Activated B cell treated with CpG ODN at 0.5 μM for 24 hours (primary cell): ENCODE measurements at regions not wholly inside any gene's neighbourhood (a gene's known extent, or its start where the extent isn't known, plus 50 kb on each side); places are given as distances from the start of the nearest gene placed in this dataset.

ENCODE experiments used
- ATAC-seq: fragments of 200-7000 bp; cut with Tn5 transposase; one replicate; pipeline ENCODE4 v1.10.0; 2021; ENCODE audit warnings: low read depth, mild to moderate bottlenecking, moderate library complexity
- CTCF ChIA-PET: fragments of 350-600 bp; sonication (Branson Sonifier 250); formaldehyde crosslinking; loops from one replicate; lab custom pipeline; 2021; ENCODE audit warnings: antibody characterized with exemption; lab: Charles Lee
- POLR2A ChIA-PET: fragments of 350-600 bp; sonication (Branson Sonifier 250); formaldehyde crosslinking; loops from one replicate; lab custom pipeline; 2021; ENCODE audit warnings: antibody characterized with exemption; lab: Charles Lee
- DNase-seq: peaks from one replicate; pipeline ENCODE4 v3.0.0; 2022
- H3K27ac Mint-ChIP-seq: one replicate; pipeline ENCODE4 v1.8.0; 2020; ENCODE audit warnings: mixed read lengths
- H3K27me3 Mint-ChIP-seq: one replicate; pipeline ENCODE4 v1.8.0; 2021; ENCODE audit warnings: mixed read lengths
- H3K36me3 Mint-ChIP-seq: one replicate; pipeline ENCODE4 v1.8.0; 2021; ENCODE audit warnings: low read depth, mixed read lengths
- H3K4me1 Mint-ChIP-seq: one replicate; pipeline ENCODE4 v1.8.0; 2021; ENCODE audit warnings: mixed read lengths
- H3K4me3 Mint-ChIP-seq: one replicate; pipeline ENCODE4 v1.8.0; 2020; ENCODE audit warnings: mild to moderate bottlenecking, mixed read lengths
- H3K9me3 Mint-ChIP-seq: one replicate; pipeline ENCODE4 v1.8.0; 2020; ENCODE audit warnings: mixed read lengths
- intact Hi-C: fragments of 100-400 bp; cut with micrococcal nuclease; formaldehyde crosslinking; loops from one replicate; pipeline ENCODE4 v1.15.1; 2024
- TF ChIP-seq, protein P1 (sequence below): fragments of 200-600 bp; IDR thresholded peaks from one replicate; pipeline ENCODE4 v1.8.0; 2022; ENCODE audit warnings: antibody characterized with exemption, mild to moderate bottlenecking

DNA sequence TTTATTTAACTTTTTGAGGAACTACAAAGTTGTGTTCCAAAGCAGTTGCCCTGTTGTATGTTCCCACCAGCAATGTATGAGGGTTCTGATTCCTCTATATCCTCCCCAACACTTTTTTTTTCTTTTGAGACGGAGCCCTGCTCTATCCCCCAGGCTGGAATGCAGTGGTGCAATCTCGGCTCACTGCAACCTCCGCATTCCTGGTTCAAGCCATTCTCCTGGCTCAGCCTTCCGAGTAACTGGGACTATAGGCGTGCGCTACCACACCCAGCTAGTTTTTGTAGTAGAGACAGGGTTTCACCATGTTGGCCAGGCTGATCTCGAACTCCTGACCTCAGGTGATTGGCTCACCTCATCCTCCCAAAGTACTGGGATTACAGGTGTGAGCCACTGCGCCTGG, 60.4 kb upstream of the ENAH start:
- H3K9me3 Mint-ChIP-seq: no peaks in the 10 kb centered on the region
- TF ChIP-seq, protein P1, sequence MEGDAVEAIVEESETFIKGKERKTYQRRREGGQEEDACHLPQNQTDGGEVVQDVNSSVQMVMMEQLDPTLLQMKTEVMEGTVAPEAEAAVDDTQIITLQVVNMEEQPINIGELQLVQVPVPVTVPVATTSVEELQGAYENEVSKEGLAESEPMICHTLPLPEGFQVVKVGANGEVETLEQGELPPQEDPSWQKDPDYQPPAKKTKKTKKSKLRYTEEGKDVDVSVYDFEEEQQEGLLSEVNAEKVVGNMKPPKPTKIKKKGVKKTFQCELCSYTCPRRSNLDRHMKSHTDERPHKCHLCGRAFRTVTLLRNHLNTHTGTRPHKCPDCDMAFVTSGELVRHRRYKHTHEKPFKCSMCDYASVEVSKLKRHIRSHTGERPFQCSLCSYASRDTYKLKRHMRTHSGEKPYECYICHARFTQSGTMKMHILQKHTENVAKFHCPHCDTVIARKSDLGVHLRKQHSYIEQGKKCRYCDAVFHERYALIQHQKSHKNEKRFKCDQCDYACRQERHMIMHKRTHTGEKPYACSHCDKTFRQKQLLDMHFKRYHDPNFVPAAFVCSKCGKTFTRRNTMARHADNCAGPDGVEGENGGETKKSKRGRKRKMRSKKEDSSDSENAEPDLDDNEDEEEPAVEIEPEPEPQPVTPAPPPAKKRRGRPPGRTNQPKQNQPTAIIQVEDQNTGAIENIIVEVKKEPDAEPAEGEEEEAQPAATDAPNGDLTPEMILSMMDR: no peak
- no peak overlapping the region for H3K4me3 Mint-ChIP-seq
- H3K27me3 Mint-ChIP-seq: no peaks in the 10 kb centered on the region
- no peak for DNase-seq
- no peak overlapping the region for H3K27ac Mint-ChIP-seq
- ChIA-PET CTCF (no interaction called here), POLR2A (interaction anchor here (0.7 kb wide), 1 partner anchor 887 kb away, joined by 5 read pairs; no protein-coding TSS in a partner anchor)
- intact Hi-C loops: no loop called here
- H3K36me3 Mint-ChIP-seq: no peaks in the 10 kb centered on the region
- no peak for ATAC-seq
- no peaks in the 10 kb centered on the region for H3K4me1 Mint-ChIP-seq

DNA sequence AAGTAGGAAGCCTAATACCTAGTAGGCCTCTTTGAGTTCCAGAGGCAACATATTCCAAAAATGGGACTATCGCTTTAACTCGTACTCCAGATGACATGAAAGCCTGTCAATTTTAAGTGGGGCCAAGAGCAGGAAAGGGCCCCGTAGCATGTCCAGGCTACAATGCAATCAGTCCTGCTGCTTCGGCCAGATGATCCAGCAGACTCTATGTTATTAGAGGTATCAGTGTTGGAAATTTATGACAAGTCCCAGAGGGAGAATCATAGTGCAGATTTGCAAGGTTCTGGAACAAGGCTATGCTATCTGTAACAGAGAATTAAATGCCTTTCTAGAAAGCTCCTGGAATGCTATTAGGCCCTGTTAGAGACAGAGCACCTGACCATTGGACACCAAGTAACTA, 56.7 kb upstream of the SRP9 start:
- H3K27ac Mint-ChIP-seq: no peak overlapping the region
- H3K27me3 Mint-ChIP-seq: no peaks in the 10 kb centered on the region
- no peaks in the 10 kb centered on the region for H3K4me1 Mint-ChIP-seq
- no peak overlapping the region for H3K4me3 Mint-ChIP-seq
- DNase-seq: no peak
- no peaks in the 10 kb centered on the region for H3K9me3 Mint-ChIP-seq
- ATAC-seq: no peak
- ChIA-PET CTCF (no interaction called here), POLR2A (no interaction called here)
- no peaks in the 10 kb centered on the region for H3K36me3 Mint-ChIP-seq
- intact Hi-C loops: no loop called here
- TF ChIP-seq, protein P1: no peak

DNA sequence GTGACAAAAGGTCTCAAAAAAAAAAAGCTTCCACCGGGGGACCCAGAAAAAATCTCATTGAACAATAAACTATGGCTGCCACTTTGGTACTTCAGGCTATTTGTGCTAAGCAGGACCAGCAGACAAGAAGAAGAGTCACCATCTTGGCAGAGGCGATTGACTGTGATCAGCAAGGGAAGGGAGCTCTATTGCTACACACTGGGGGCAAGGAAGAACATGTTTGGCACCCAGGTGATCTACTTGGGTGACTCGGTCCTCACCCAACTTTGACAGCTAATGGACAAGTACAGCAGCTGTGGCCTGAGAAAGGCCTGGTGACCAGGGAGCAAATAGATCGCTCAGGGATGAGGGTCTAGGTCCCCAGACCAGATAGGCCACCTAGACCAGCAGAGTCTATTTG, 53.4 kb upstream of the SRP9 start:
- ChIA-PET CTCF (no interaction called here), POLR2A (interaction anchor here (0.5 to 0.7 kb wide), 3 partner anchors 14 to 345 kb away, joined by 3 to 4 read pairs (median 3); no protein-coding TSS in a partner anchor)
- no peak for DNase-seq
- no peaks in the 10 kb centered on the region for H3K9me3 Mint-ChIP-seq
- H3K36me3 Mint-ChIP-seq: no peaks in the 10 kb centered on the region
- TF ChIP-seq, protein P1: no peak
- H3K4me1 Mint-ChIP-seq: no peaks in the 10 kb centered on the region
- no peak overlapping the region for H3K27ac Mint-ChIP-seq
- no peak overlapping the region for H3K4me3 Mint-ChIP-seq
- intact Hi-C loops: no loop called here
- no peak for ATAC-seq
- H3K27me3 Mint-ChIP-seq: peaks cover 2% of the 10 kb centered on the region
